IMR-90 (cell line): ENCODE measurements at regions not wholly inside any gene's neighbourhood (a gene's known extent, or its start where the extent isn't known, plus 50 kb on each side); places are given as distances from the start of the nearest gene placed in this dataset.

Source experiments
- ATAC-seq: fragments of 200-7000 bp; cut with Tn5 transposase; 2 replicates; pipeline ENCODE4 v1.9.1; 2020; ENCODE audit warnings: low read depth, mild to moderate bottlenecking, moderate library complexity
- BruUV-seq: library from RNA; stranded (reverse); fragments of 400-500 nt; replicated peaks from 2 replicates; lab custom pipeline; 2021; lab: Mats Ljungman, UMichigan
- CTCF ChIA-PET: fragments of 300-600 bp; formaldehyde crosslinking; extraction: SDS; loops from one replicate; lab custom pipeline; 2021; ENCODE audit warnings: antibody characterized with exemption; lab: Yijun Ruan, JAX
- POLR2A ChIA-PET: fragments of 300-600 bp; sonication (Branson Sonifier 250); formaldehyde crosslinking; loops from one replicate; lab custom pipeline; 2022; ENCODE audit warnings: antibody characterized with exemption; ENCODE audit not compliant: unreplicated experiment; lab: Charles Lee
- DNase-seq: peaks from one replicate; pipeline ENCODE4 v3.0.0; 2013
- H2AFZ ChIP-seq: replicated peaks from 2 replicates; pipeline ENCODE3; 2013; ENCODE audit warnings: low read length, mild to moderate bottlenecking; ENCODE audit not compliant: poor library complexity
- H2AK5ac ChIP-seq: 2 replicates; pipeline ENCODE4 v1.6.1; 2013; ENCODE audit warnings: low read depth, low read length, inconsistent platforms
- H2AK9ac ChIP-seq: replicated peaks from 2 replicates; pipeline ENCODE3; 2013; ENCODE audit warnings: mild to moderate bottlenecking, low read depth, low read length, moderate library complexity; ENCODE audit not compliant: poor library complexity
- H2BK120ac ChIP-seq: 2 replicates; pipeline ENCODE4 v1.6.1; 2013; ENCODE audit warnings: low read depth, low read length, inconsistent platforms
- H2BK15ac ChIP-seq: 3 replicates; pipeline ENCODE4 v1.6.1; 2013; ENCODE audit warnings: low read depth, low read length, inconsistent platforms
- H2BK20ac ChIP-seq: 2 replicates; pipeline ENCODE4 v1.6.1; 2013; ENCODE audit warnings: low read depth, mild to moderate bottlenecking, inconsistent platforms, low read length, moderate library complexity
- H2BK5ac ChIP-seq: 2 replicates; pipeline ENCODE4 v1.6.1; 2013; ENCODE audit warnings: mild to moderate bottlenecking, low read depth, low read length, inconsistent platforms; ENCODE audit not compliant: poor library complexity, severe bottlenecking
- H3K14ac ChIP-seq: replicated peaks from 2 replicates; pipeline ENCODE4 v1.6.1; 2013; ENCODE audit warnings: low read depth, low read length, inconsistent platforms
- H3K18ac ChIP-seq: 2 replicates; pipeline ENCODE4 v1.6.1; 2013; ENCODE audit warnings: low read depth, low read length, control low read depth
- H3K23ac ChIP-seq: 2 replicates; pipeline ENCODE4 v1.6.1; 2013; ENCODE audit warnings: low read depth, low read length, inconsistent platforms
- H3K27ac ChIP-seq: 2 replicates; pipeline ENCODE4 v1.5.1; 2013; ENCODE audit warnings: mild to moderate bottlenecking, control low read depth, low read length; ENCODE audit not compliant: insufficient read depth
- H3K27me3 ChIP-seq: 2 replicates; pipeline ENCODE4 v1.6.1; 2013; ENCODE audit warnings: low read length; ENCODE audit not compliant: control insufficient read depth, insufficient read depth
- H3K36me3 ChIP-seq: 2 replicates; pipeline ENCODE4 v1.6.1; 2013; ENCODE audit warnings: low read length, mixed read lengths; ENCODE audit not compliant: control insufficient read depth, insufficient read depth
- H3K4ac ChIP-seq: 2 replicates; pipeline ENCODE4 v1.6.1; 2013; ENCODE audit warnings: low read depth, low read length, inconsistent platforms
- H3K4me1 ChIP-seq: 2 replicates; pipeline ENCODE4 v1.6.1; 2013; ENCODE audit warnings: low read length, mixed read lengths; ENCODE audit not compliant: control insufficient read depth, insufficient read depth
- H3K4me2 ChIP-seq: 2 replicates; pipeline ENCODE4 v1.6.1; 2013; ENCODE audit warnings: low read depth, mild to moderate bottlenecking, control low read depth, low read length, moderate library complexity
- H3K4me3 ChIP-seq: 2 replicates; pipeline ENCODE4 v1.5.1; 2013; ENCODE audit warnings: low read depth, mild to moderate bottlenecking, control low read depth, low read length, moderate library complexity; ENCODE audit not compliant: insufficient read depth
- H3K56ac ChIP-seq: 2 replicates; pipeline ENCODE4 v1.6.1; 2013; ENCODE audit warnings: low read length, inconsistent platforms; ENCODE audit not compliant: insufficient read depth; ENCODE audit errors: extremely low read depth
- H3K79me1 ChIP-seq, 2 experiments: 2 replicates each; pipeline ENCODE4 v1.6.1; 2013; ENCODE audit warnings: low read length in 2 of 2, inconsistent platforms in 1 of 2, low read depth in 1 of 2
- H3K9ac ChIP-seq: 2 replicates; pipeline ENCODE4 v1.6.1; 2013; ENCODE audit warnings: low read depth, low read length, control low read depth
- H3K9me1 ChIP-seq: 2 replicates; pipeline ENCODE4 v1.6.1; 2013; ENCODE audit warnings: low read length, inconsistent platforms; ENCODE audit not compliant: insufficient read depth
- H3K9me3 ChIP-seq: 2 replicates; pipeline ENCODE4 v1.6.1; 2013; ENCODE audit warnings: low read length; ENCODE audit not compliant: control insufficient read depth, insufficient read depth
- H4K20me1 ChIP-seq: 2 replicates; pipeline ENCODE4 v1.6.1; 2013; ENCODE audit warnings: low read length, inconsistent platforms; ENCODE audit not compliant: insufficient read depth
- H4K5ac ChIP-seq: 2 replicates; pipeline ENCODE4 v1.6.1; 2013; ENCODE audit warnings: mild to moderate bottlenecking, low read depth, low read length, control low read depth
- H4K8ac ChIP-seq, 2 experiments: 2 replicates each; pipeline ENCODE4 v1.6.1; 2013; ENCODE audit warnings: low read depth in 2 of 2, low read length in 2 of 2, control low read depth in 1 of 2, inconsistent platforms in 1 of 2
- H4K91ac ChIP-seq: 2 replicates; pipeline ENCODE4 v1.6.1; 2013; ENCODE audit warnings: low read depth, low read length, inconsistent platforms; ENCODE audit not compliant: insufficient read depth
- MAFK ChIP-seq: IDR thresholded peaks from 2 replicates; pipeline ENCODE4 v1.6.1; 2012; ENCODE audit warnings: low read depth, low read length, improper control_type of control experiment
- MAZ ChIP-seq: IDR thresholded peaks from 2 replicates; pipeline ENCODE4 v1.6.1; 2012; ENCODE audit warnings: low read depth, mild to moderate bottlenecking, low read length, improper control_type of control experiment, moderate library complexity, borderline replicate concordance
- SMC3 ChIP-seq: fragments of 150-350 bp; IDR thresholded peaks from 2 replicates; pipeline ENCODE4 v1.6.1; 2016; ENCODE audit warnings: low read depth, mild to moderate bottlenecking, antibody characterized with exemption, low read length, moderate library complexity
- WGBS, 2 experiments: methylation state at CpG; one replicate each; pipeline versions ENCODE4 v1.1.5 to v1.1.7; 2013; ENCODE audit warnings: missing lambda C conversion rate in 2 of 2; ENCODE audit not compliant: insufficient read length in 1 of 2; ENCODE audit errors: extremely low coverage in 2 of 2; 5-methylcytosine and 5-hydroxymethylcytosine counted together
- dilution Hi-C: fragments of 300-500 bp; cut with HindIII; formaldehyde crosslinking; loops from one replicate; pipeline ENCODE4 v1.14.3; 2018; ENCODE audit warnings: low sequenced_read_pairs; ENCODE audit not compliant: unreplicated experiment
- in situ Hi-C: fragments of 300-500 bp; cut with MboI; formaldehyde crosslinking; loops from 3 replicates; pipeline ENCODE4 v1.14.3; 2019; ENCODE audit warnings: low sequenced_read_pairs, inconsistent platforms, mixed read lengths
- intact Hi-C: fragments of 100-400 bp; cut with micrococcal nuclease; formaldehyde crosslinking; loops from 2 replicates; pipeline ENCODE4 v1.10.0; 2022

GRCh38 chr7:25567430-25567829 lies 339.1 kb upstream of the NPVF start:
- no peak overlapping the region for H3K4me2 ChIP-seq
- no peak for ATAC-seq
- CTCF ChIA-PET = interaction anchor here (0.6 to 1.7 kb wide), 2 partner anchors 308 to 1921 kb away, joined by 3 to 5 read pairs; no protein-coding TSS in a partner anchor

More at GRCh38 chr7:25567430-25567829, 339.1 kb upstream of the NPVF start:
- H3K18ac ChIP-seq = no peak overlapping the region
- BruUV-seq = no TSS peak
- no peak overlapping the region for H2BK20ac ChIP-seq
- H4K8ac ChIP-seq = no peak overlapping the region
- DNase-seq = no peak
- H3K4me1 ChIP-seq = no peaks in the 10 kb centered on the region
- H3K23ac ChIP-seq = no peak overlapping the region
- H2AK9ac ChIP-seq = no peak overlapping the region
- H3K9ac ChIP-seq = no peak overlapping the region
- no peak overlapping the region for H2AFZ ChIP-seq
- H3K27ac ChIP-seq = no peak overlapping the region
- no peak overlapping the region for H4K5ac ChIP-seq
- intact Hi-C loops (no loop called here), dilution Hi-C loops (no loop called here), in situ Hi-C loops (no loop called here)
- no peak overlapping the region for H3K4me3 ChIP-seq
- H2BK15ac ChIP-seq = no peak overlapping the region
- no peaks in the 10 kb centered on the region for H3K9me1 ChIP-seq
- H2BK120ac ChIP-seq = no peak overlapping the region
- H3K36me3 ChIP-seq = no peaks in the 10 kb centered on the region
- TF ChIP-seq MAZ (no peak), SMC3 (no peak), MAFK (no peak)
- H4K91ac ChIP-seq = no peak overlapping the region
- POLR2A ChIA-PET = no interaction called here
- no peak overlapping the region for H2AK5ac ChIP-seq
- H3K79me1 ChIP-seq = no peaks in the 10 kb centered on the region
- H3K14ac ChIP-seq = no peak overlapping the region
- WGBS, 2 experiments = no CpG with 5 or more reads among the region's 7 CpGs
- H3K27me3 ChIP-seq = no peaks in the 10 kb centered on the region; the same call in 1 of the 2 replicates
- H4K20me1 ChIP-seq = no peaks in the 10 kb centered on the region
- H2BK5ac ChIP-seq = no peak overlapping the region
- H3K9me3 ChIP-seq = no peaks in the 10 kb centered on the region
- H3K56ac ChIP-seq = no peak overlapping the region
- no peak overlapping the region for H3K4ac ChIP-seq
